ENCODE measurements at regions not wholly inside any gene's neighbourhood (a gene's known extent, or its start where the extent isn't known, plus 50 kb on each side); places are given as distances from the start of the nearest gene placed in this dataset.
"Not testable (repeated sequence)": the region's sequence is repeated elsewhere in the genome, so short reads cannot be mapped to it uniquely, and the experiment has no call there.

- DNase-seq; H3K27me3 ChIP-seq (ENCODE audit: insufficient read depth): not testable (repeated sequence)
- WGBS (ENCODE audit: low lambda C conversion rate), result 13% methylated on average over 12 of the region's 20 CpGs
These were observed 109.7 kb upstream of the ZNG1E start for GRCh38 chr9:65566018-65566417.

GRCh38 chr9:65519018-65519417 is 156.7 kb upstream of the ZNG1E start:
- H4K20me1 ChIP-seq (ENCODE audit: insufficient read depth); H3K79me2 ChIP-seq (ENCODE audit: insufficient read depth); H3K9me2 ChIP-seq; H3K36me3 ChIP-seq (replicated peaks in 1 of 2; ENCODE audit: control insufficient read depth in 1 of 2, insufficient read depth in 2 of 2, low read length in 1 of 2); H3K9me3 ChIP-seq; H3K9ac ChIP-seq; H3K27me3 ChIP-seq (ENCODE audit: insufficient read depth); H3F3A ChIP-seq (replicated peaks; ENCODE audit: insufficient read depth); H2AFZ ChIP-seq (ENCODE audit: low read depth); H3K27ac ChIP-seq (ENCODE audit: low read depth in 2 of 2, low read length in 1 of 2); H3K4me3 ChIP-seq (ENCODE audit: low read depth in 2 of 2, low read length in 1 of 2); H3K4me1 ChIP-seq (ENCODE audit: control insufficient read depth in 1 of 2, insufficient read depth in 2 of 2, low read depth in 1 of 2, low read length in 1 of 2); DNase-seq; H3K4me2 ChIP-seq; CTCF ChIA-PET; POLR2A ChIA-PET: not testable (repeated sequence)
- 13% methylated on average over 3 of the region's 15 CpGs for WGBS (ENCODE audit: low lambda C conversion rate)

More at GRCh38 chr9:65566018-65566417, 109.7 kb upstream of the ZNG1E start:
- H3K36me3 ChIP-seq (replicated peaks in 1 of 2; ENCODE audit: control insufficient read depth in 1 of 2, insufficient read depth in 2 of 2, low read length in 1 of 2); CTCF ChIA-PET; H3K4me3 ChIP-seq (ENCODE audit: low read depth in 2 of 2, low read length in 1 of 2); H3K4me2 ChIP-seq; H3K79me2 ChIP-seq (ENCODE audit: insufficient read depth); POLR2A ChIA-PET; H3K4me1 ChIP-seq (ENCODE audit: control insufficient read depth in 1 of 2, insufficient read depth in 2 of 2, low read depth in 1 of 2, low read length in 1 of 2); H3K9me3 ChIP-seq; H3F3A ChIP-seq (replicated peaks; ENCODE audit: insufficient read depth); H3K27ac ChIP-seq (ENCODE audit: low read depth in 2 of 2, low read length in 1 of 2); H3K9ac ChIP-seq; H3K9me2 ChIP-seq; H2AFZ ChIP-seq (ENCODE audit: low read depth); H4K20me1 ChIP-seq (ENCODE audit: insufficient read depth): not testable (repeated sequence)

GRCh38 chr9:65514465-65514864 is 161.3 kb upstream of the ZNG1E start:
- H3K27ac ChIP-seq (ENCODE audit: low read depth in 2 of 2, low read length in 1 of 2); H3K4me3 ChIP-seq (ENCODE audit: low read depth in 2 of 2, low read length in 1 of 2); H3K79me2 ChIP-seq (ENCODE audit: insufficient read depth); H3K9me2 ChIP-seq; H4K20me1 ChIP-seq (ENCODE audit: insufficient read depth); CTCF ChIA-PET; POLR2A ChIA-PET; H3K4me2 ChIP-seq; H3F3A ChIP-seq (replicated peaks; ENCODE audit: insufficient read depth); DNase-seq; H3K4me1 ChIP-seq (ENCODE audit: control insufficient read depth in 1 of 2, insufficient read depth in 2 of 2, low read depth in 1 of 2, low read length in 1 of 2); H3K9me3 ChIP-seq; H2AFZ ChIP-seq (ENCODE audit: low read depth); H3K27me3 ChIP-seq (ENCODE audit: insufficient read depth); H3K9ac ChIP-seq; H3K36me3 ChIP-seq (replicated peaks in 1 of 2; ENCODE audit: control insufficient read depth in 1 of 2, insufficient read depth in 2 of 2, low read length in 1 of 2): not testable (repeated sequence)
- 40% methylated on average over 12 of the region's 12 CpGs for WGBS (ENCODE audit: low lambda C conversion rate)

GRCh38 chr9:65507897-65508296 is 167.8 kb upstream of the ZNG1E start:
- H3K79me2 ChIP-seq (ENCODE audit: insufficient read depth); H3K4me1 ChIP-seq (ENCODE audit: control insufficient read depth in 1 of 2, insufficient read depth in 2 of 2, low read depth in 1 of 2, low read length in 1 of 2); CTCF ChIA-PET; H4K20me1 ChIP-seq (ENCODE audit: insufficient read depth); H3K9me3 ChIP-seq; POLR2A ChIA-PET; H3K36me3 ChIP-seq (replicated peaks in 1 of 2; ENCODE audit: control insufficient read depth in 1 of 2, insufficient read depth in 2 of 2, low read length in 1 of 2); DNase-seq; H3F3A ChIP-seq (replicated peaks; ENCODE audit: insufficient read depth); H2AFZ ChIP-seq (ENCODE audit: low read depth); H3K27ac ChIP-seq (ENCODE audit: low read depth in 2 of 2, low read length in 1 of 2); H3K9ac ChIP-seq; H3K27me3 ChIP-seq (ENCODE audit: insufficient read depth); H3K9me2 ChIP-seq; H3K4me2 ChIP-seq; H3K4me3 ChIP-seq (ENCODE audit: low read depth in 2 of 2, low read length in 1 of 2): not testable (repeated sequence)

GRCh38 chr9:65504686-65505085 is 171.0 kb upstream of the ZNG1E start:
- WGBS (ENCODE audit: low lambda C conversion rate), result 0% methylated on average over 5 of the region's 7 CpGs

GRCh38 chr9:65503696-65504095 is 172.0 kb upstream of the ZNG1E start:
- H2AFZ ChIP-seq (ENCODE audit: low read depth); H3K9me2 ChIP-seq; DNase-seq; H4K20me1 ChIP-seq (ENCODE audit: insufficient read depth); CTCF ChIA-PET; H3K27ac ChIP-seq (ENCODE audit: low read depth in 2 of 2, low read length in 1 of 2); H3K79me2 ChIP-seq (ENCODE audit: insufficient read depth); H3F3A ChIP-seq (replicated peaks; ENCODE audit: insufficient read depth); H3K9me3 ChIP-seq; POLR2A ChIA-PET; H3K4me2 ChIP-seq; H3K27me3 ChIP-seq (ENCODE audit: insufficient read depth); H3K9ac ChIP-seq; H3K4me3 ChIP-seq (ENCODE audit: low read depth in 2 of 2, low read length in 1 of 2); H3K36me3 ChIP-seq (replicated peaks in 1 of 2; ENCODE audit: control insufficient read depth in 1 of 2, insufficient read depth in 2 of 2, low read length in 1 of 2); H3K4me1 ChIP-seq (ENCODE audit: control insufficient read depth in 1 of 2, insufficient read depth in 2 of 2, low read depth in 1 of 2, low read length in 1 of 2): not testable (repeated sequence)
- 43% methylated on average over 16 of the region's 16 CpGs for WGBS (ENCODE audit: low lambda C conversion rate)

More at GRCh38 chr9:65504686-65505085, 171.0 kb upstream of the ZNG1E start:
- H4K20me1 ChIP-seq (ENCODE audit: insufficient read depth); H3K9ac ChIP-seq; H3K27me3 ChIP-seq (ENCODE audit: insufficient read depth); H3K36me3 ChIP-seq (replicated peaks in 1 of 2; ENCODE audit: control insufficient read depth in 1 of 2, insufficient read depth in 2 of 2, low read length in 1 of 2); H3K4me3 ChIP-seq (ENCODE audit: low read depth in 2 of 2, low read length in 1 of 2); H3K9me3 ChIP-seq; H3K9me2 ChIP-seq; CTCF ChIA-PET; H3K27ac ChIP-seq (ENCODE audit: low read depth in 2 of 2, low read length in 1 of 2); H3F3A ChIP-seq (replicated peaks; ENCODE audit: insufficient read depth); H3K4me2 ChIP-seq; H3K79me2 ChIP-seq (ENCODE audit: insufficient read depth); H3K4me1 ChIP-seq (ENCODE audit: control insufficient read depth in 1 of 2, insufficient read depth in 2 of 2, low read depth in 1 of 2, low read length in 1 of 2); POLR2A ChIA-PET; H2AFZ ChIP-seq (ENCODE audit: low read depth); DNase-seq: not testable (repeated sequence)

GRCh38 chr9:65482890-65483289 is 192.8 kb upstream of the ZNG1E start:
- H3K9me3 ChIP-seq; DNase-seq; CTCF ChIA-PET; H3K9me2 ChIP-seq; H3K27me3 ChIP-seq (ENCODE audit: insufficient read depth); POLR2A ChIA-PET; H3F3A ChIP-seq (replicated peaks; ENCODE audit: insufficient read depth); H3K4me1 ChIP-seq (ENCODE audit: control insufficient read depth in 1 of 2, insufficient read depth in 2 of 2, low read depth in 1 of 2, low read length in 1 of 2); H3K9ac ChIP-seq; H2AFZ ChIP-seq (ENCODE audit: low read depth); H4K20me1 ChIP-seq (ENCODE audit: insufficient read depth); H3K4me2 ChIP-seq; H3K79me2 ChIP-seq (ENCODE audit: insufficient read depth); H3K4me3 ChIP-seq (ENCODE audit: low read depth in 2 of 2, low read length in 1 of 2); H3K36me3 ChIP-seq (replicated peaks in 1 of 2; ENCODE audit: control insufficient read depth in 1 of 2, insufficient read depth in 2 of 2, low read length in 1 of 2); H3K27ac ChIP-seq (ENCODE audit: low read depth in 2 of 2, low read length in 1 of 2): not testable (repeated sequence)
- WGBS (ENCODE audit: low lambda C conversion rate), result 14% methylated on average over 12 of the region's 13 CpGs

Measured in SK-N-SH (cell line).